NCI-H1930 (cell line): ENCODE measurements at regions not wholly inside any gene's neighbourhood (a gene's known extent, or its start where the extent isn't known, plus 50 kb on each side); places are given as distances from the start of the nearest gene placed in this dataset.

Experiments
- DNase-seq, 2 experiments: peaks; one replicate each; lab custom pipeline; 2025; lab: John Stamatoyannopoulos, UW

- DNase-seq, result no peak
Observed at GRCh38 chr6:146886587-146887446, 288.0 kb downstream of the ADGB start.

- no peak for DNase-seq
Observed at GRCh38 chr6:146887447-146888077, 288.8 kb downstream of the ADGB start.

GRCh38 chr6:146889303-146889702 lies 290.5 kb downstream of the ADGB start:
- no peak for DNase-seq

GRCh38 chr6:146890172-146890571 lies 291.4 kb downstream of the ADGB start:
- DNase-seq, result no peak

GRCh38 chr6:146890644-146891434 lies 292.1 kb downstream of the ADGB start:
- no peak for DNase-seq

- no peak for DNase-seq
Observed at GRCh38 chr6:146891615-146892265, 293.0 kb downstream of the ADGB start.

- no peak for DNase-seq
Observed at GRCh38 chr6:146892283-146892612, 293.5 kb downstream of the ADGB start.

- DNase-seq, result no peak
Observed at GRCh38 chr6:146892613-146893401, 294.0 kb downstream of the ADGB start.

- DNase-seq, result no peak
Observed at GRCh38 chr6:146893690-146894089, 294.9 kb downstream of the ADGB start.

- no peak for DNase-seq
Observed at GRCh38 chr6:146894624-146895023, 295.9 kb downstream of the ADGB start.

GRCh38 chr6:146895101-146895771 lies 296.5 kb downstream of the ADGB start:
- DNase-seq, result no peak

- DNase-seq, result no peak
Observed at GRCh38 chr6:146895772-146896061, 296.9 kb downstream of the ADGB start.

- DNase-seq, result no peak
Observed at GRCh38 chr6:146896062-146896813, 297.5 kb downstream of the ADGB start.

- no peak for DNase-seq
Observed at GRCh38 chr6:146896960-146897701, 298.4 kb downstream of the ADGB start.

GRCh38 chr6:146898069-146898887 lies 299.5 kb downstream of the ADGB start:
- no peak for DNase-seq

- no peak for DNase-seq
Observed at GRCh38 chr6:146898888-146899227, 300.1 kb downstream of the ADGB start.

GRCh38 chr6:146901940-146902816 lies 302.0 kb upstream of the STXBP5 start:
- no peak for DNase-seq

GRCh38 chr6:146902846-146903245 lies 301.4 kb upstream of the STXBP5 start:
- DNase-seq, result no peak
